T-cell (primary cell): ENCODE measurements at regions not wholly inside any gene's neighbourhood (a gene's known extent, or its start where the extent isn't known, plus 50 kb on each side); places are given as distances from the start of the nearest gene placed in this dataset.

Source experiments
- ATAC-seq, 4 experiments: fragments of 200-7000 bp in 3 of 4; fragments of 150-1000 bp in 1 of 4; cut with Tn5 transposase; replicated peaks in 1 of 4; 1 replicate in 3 of 4; 2 replicates in 1 of 4; pipeline ENCODE4 v1.10.0; 2021; ENCODE audit warnings: moderate library complexity in 3 of 4, mild to moderate bottlenecking in 2 of 4, moderate number of reproducible peaks in 1 of 4
- CTCF ChIA-PET, 2 donors: fragments of 300-600 bp; sonication (Branson Sonifier 250); formaldehyde crosslinking; loops; one replicate each; lab custom pipeline; 2022; ENCODE audit warnings: antibody characterized with exemption in 2 of 2; lab: Charles Lee
- POLR2A ChIA-PET, 2 donors: fragments of 300-600 bp; sonication (Branson Sonifier 250); formaldehyde crosslinking; loops; one replicate each; lab custom pipeline; 2022; ENCODE audit warnings: antibody characterized with exemption in 2 of 2; lab: Charles Lee
- DNase-seq, 35 experiments: peaks; one replicate each; pipeline versions ENCODE4 v3.0.0 to v3.0.0-alpha.2; 2013 to 2023
- H3K27ac ChIP-seq: one replicate; pipeline ENCODE4 v1.5.1; 2013; ENCODE audit warnings: low read length
- H3K27me3 ChIP-seq, 2 experiments: replicated peaks in 1 of 2; 1 replicate in 1 of 2; 2 replicates in 1 of 2; pipeline versions ENCODE4 v1.6.1 to v1.7.0; 2013; ENCODE audit warnings: low read length in 1 of 2, mixed read lengths in 1 of 2; ENCODE audit not compliant: control insufficient read depth in 2 of 2, insufficient read depth in 2 of 2; ENCODE audit errors: extremely low read depth in 1 of 2
- H3K36me3 ChIP-seq, 2 donors: 1 replicate in 1 of 2; 2 replicates in 1 of 2; pipeline versions ENCODE4 v1.6.1 to v1.7.0; 2013; ENCODE audit warnings: low read length in 1 of 2; ENCODE audit not compliant: control insufficient read depth in 2 of 2, insufficient read depth in 1 of 2; ENCODE audit errors: extremely low read depth in 1 of 2
- H3K4me1 ChIP-seq, 2 experiments: 1 replicate in 1 of 2; 2 replicates in 1 of 2; pipeline versions ENCODE4 v1.6.1 to v1.7.0; 2013; ENCODE audit warnings: low read length in 2 of 2, mixed read lengths in 1 of 2; ENCODE audit not compliant: insufficient read depth in 2 of 2, control insufficient read depth in 1 of 2; ENCODE audit errors: extremely low read depth in 1 of 2
- H3K4me3 ChIP-seq, 2 donors: 1 replicate in 1 of 2; 2 replicates in 1 of 2; pipeline versions ENCODE4 v1.5.1 to v1.7.0; 2013; ENCODE audit warnings: mild to moderate bottlenecking in 2 of 2, low read length in 1 of 2, moderate library complexity in 1 of 2; ENCODE audit not compliant: control insufficient read depth in 1 of 2; ENCODE audit errors: extremely low read depth in 1 of 2
- H3K9me3 ChIP-seq: 2 replicates; pipeline ENCODE4 v1.7.0; 2013
- H3K27ac Mint-ChIP-seq, 2 donors: one replicate each; pipeline ENCODE4 v1.8.0; 2020 to 2021; ENCODE audit warnings: mild to moderate bottlenecking in 2 of 2, mixed read lengths in 2 of 2
- H3K27me3 Mint-ChIP-seq, 2 donors: one replicate each; pipeline ENCODE4 v1.8.0; 2021 to 2022; ENCODE audit warnings: mixed read lengths in 2 of 2
- H3K36me3 Mint-ChIP-seq: one replicate; pipeline ENCODE4 v1.8.0; 2021; ENCODE audit warnings: mixed read lengths
- H3K4me1 Mint-ChIP-seq, 3 donors: one replicate each; pipeline ENCODE4 v1.8.0; 2020 to 2022; ENCODE audit warnings: mixed read lengths in 3 of 3, mild to moderate bottlenecking in 1 of 3
- H3K4me3 Mint-ChIP-seq, 3 donors: one replicate each; pipeline ENCODE4 v1.8.0; 2020 to 2022; ENCODE audit warnings: mild to moderate bottlenecking in 3 of 3, mixed read lengths in 3 of 3, moderate library complexity in 3 of 3
- H3K9me3 Mint-ChIP-seq, 3 donors: one replicate each; pipeline ENCODE4 v1.8.0; 2020 to 2022; ENCODE audit warnings: mixed read lengths in 3 of 3
- WGBS: methylation state at CpG from one replicate; pipeline ENCODE4 v1.1.5; 2013; ENCODE audit warnings: missing lambda C conversion rate; ENCODE audit not compliant: insufficient coverage; 5-methylcytosine and 5-hydroxymethylcytosine counted together

DNA sequence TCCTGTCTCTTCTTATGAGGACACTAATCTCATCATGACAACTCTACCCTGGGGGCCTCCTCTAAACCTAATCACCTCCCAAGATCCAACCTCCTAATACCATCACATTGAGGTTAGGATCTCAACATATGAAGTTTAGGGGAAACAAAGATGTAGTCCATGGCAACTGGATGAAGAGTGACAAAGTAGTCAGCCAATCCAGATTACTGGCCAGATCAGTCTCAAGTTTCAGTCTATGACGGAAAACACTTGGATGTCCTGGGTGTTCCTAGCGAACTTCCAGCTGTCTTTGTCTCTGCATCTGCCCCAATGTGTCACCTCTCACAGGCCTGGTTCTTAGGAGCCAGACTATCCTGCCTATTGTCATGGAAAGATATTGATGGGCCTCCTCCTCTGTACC is 630.8 kb downstream of the AACS start:
- no peak for DNase-seq
- H3K36me3 ChIP-seq, result no peaks in the 10 kb centered on the region
- ChIA-PET CTCF (no interaction called here), POLR2A (no interaction called here)
- Mint-ChIP-seq H3K27ac (no peak overlapping the region), H3K27me3 (no peaks in the 10 kb centered on the region), H3K4me3 (no peak overlapping the region), H3K36me3 (no peaks in the 10 kb centered on the region), H3K4me1 (no peaks in the 10 kb centered on the region), H3K9me3 (peaks cover 0 to 5% (median 0%) of the 10 kb centered on the region in 3 donors)
- no peak for ATAC-seq
- H3K4me3 ChIP-seq, result no peak overlapping the region
- H3K9me3 ChIP-seq, result no peaks in the 10 kb centered on the region
- H3K4me1 ChIP-seq, result no peaks in the 10 kb centered on the region
- WGBS, result 73% methylated on average over 2 of the region's 2 CpGs
- peaks cover 0 to 4% of the 10 kb centered on the region in 2 experiments for H3K27me3 ChIP-seq
- no peak overlapping the region for H3K27ac ChIP-seq

DNA sequence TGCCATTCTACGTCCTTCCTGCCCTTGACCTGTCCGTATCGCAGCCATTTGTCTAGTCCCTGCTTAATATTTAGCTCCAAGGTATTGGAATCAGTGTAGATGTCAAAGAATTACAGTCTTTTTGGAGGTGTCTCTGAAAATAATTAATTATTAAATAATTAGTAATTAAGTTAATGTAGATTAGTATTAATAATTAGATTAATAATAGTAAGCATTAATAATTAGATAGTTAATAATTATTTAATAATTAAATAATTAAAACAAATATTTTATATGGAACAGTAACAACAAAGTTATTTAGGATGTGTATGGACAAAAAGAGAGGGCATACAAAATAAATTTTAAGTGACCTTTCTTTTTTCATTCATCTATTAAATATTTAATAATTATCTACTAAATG is 639.6 kb downstream of the AACS start:
- Histone ChIP-seq H3K36me3 (no peaks in the 10 kb centered on the region), H3K4me1 (no peaks in the 10 kb centered on the region), H3K4me3 (no peak overlapping the region), H3K27me3 (peaks cover 0 to 2% of the 10 kb centered on the region in 2 experiments), H3K27ac (no peak overlapping the region), H3K9me3 (no peaks in the 10 kb centered on the region)
- ATAC-seq (no peak), DNase-seq (no peak)
- WGBS, result no CpG with 5 or more reads among the region's 3 CpGs
- CTCF ChIA-PET, result no interaction called here
- H3K27me3 Mint-ChIP-seq, result peaks cover 0 to 2% of the 10 kb centered on the region in 2 donors
- no peak overlapping the region for H3K27ac Mint-ChIP-seq
- POLR2A ChIA-PET, result no interaction called here
- H3K4me3 Mint-ChIP-seq, result no peak overlapping the region
- H3K9me3 Mint-ChIP-seq, result peaks cover 2 to 16% (median 12%) of the 10 kb centered on the region in 3 donors
- H3K36me3 Mint-ChIP-seq, result no peaks in the 10 kb centered on the region
- no peaks in the 10 kb centered on the region for H3K4me1 Mint-ChIP-seq

DNA sequence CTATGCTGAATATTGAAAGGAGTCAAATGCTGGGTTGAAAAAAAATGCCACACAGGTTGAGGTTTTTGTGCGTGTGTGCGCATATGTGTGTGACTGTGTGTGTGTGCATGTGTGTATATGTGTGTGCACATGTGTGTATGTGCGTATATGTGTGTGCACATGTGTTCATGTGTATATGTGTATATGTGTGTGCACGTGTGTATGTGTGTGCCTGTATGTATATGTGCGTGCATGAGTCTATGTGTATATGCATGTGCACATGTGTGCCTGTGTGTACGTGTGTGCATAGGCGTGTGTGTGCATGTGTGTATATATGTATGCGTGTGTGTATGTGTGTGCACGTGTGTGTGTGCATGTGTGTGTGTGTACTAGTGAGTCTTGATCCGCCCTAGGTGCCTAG is 655.7 kb downstream of the AACS start:
- ATAC-seq, result no peak
- Mint-ChIP-seq H3K27ac (no peak overlapping the region), H3K36me3 (peaks cover 4% of the 10 kb centered on the region)

DNA sequence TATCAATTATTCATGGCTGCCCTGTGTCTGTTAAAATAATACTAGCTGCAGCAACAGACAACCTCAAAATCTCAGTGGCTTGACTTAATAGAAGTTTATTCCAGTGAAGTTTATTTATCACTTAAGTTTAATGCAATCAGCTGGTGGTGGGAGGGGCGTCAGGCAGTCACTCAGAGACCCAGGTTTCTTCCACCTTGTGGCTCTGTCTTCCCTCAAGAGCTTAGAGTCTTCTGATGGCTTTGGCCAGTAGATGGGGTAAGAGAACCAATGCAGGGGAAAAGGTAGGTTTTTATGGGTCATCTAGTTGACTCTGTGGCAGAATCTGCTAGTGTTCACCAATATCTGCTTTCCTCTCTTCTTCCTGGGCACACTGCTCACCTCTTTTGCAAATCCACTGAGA is 668.9 kb downstream of the AACS start:
- no peak overlapping the region for H3K4me3 Mint-ChIP-seq
- no peak for ATAC-seq
- no CpG with 5 or more reads among the region's 1 CpG for WGBS
- Histone ChIP-seq H3K4me1 (no peaks in the 10 kb centered on the region), H3K9me3 (no peaks in the 10 kb centered on the region), H3K27me3 (no peaks in the 10 kb centered on the region), H3K27ac (no peak overlapping the region), H3K4me3 (no peak overlapping the region), H3K36me3 (no peaks in the 10 kb centered on the region)
- ChIA-PET POLR2A (no interaction called here), CTCF (no interaction called here)
- DNase-seq, result no peak
- H3K4me1 Mint-ChIP-seq, result no peaks in the 10 kb centered on the region
- peaks cover 5 to 21% (median 6%) of the 10 kb centered on the region in 3 donors for H3K9me3 Mint-ChIP-seq
- no peaks in the 10 kb centered on the region for H3K36me3 Mint-ChIP-seq
- H3K27me3 Mint-ChIP-seq, result no peaks in the 10 kb centered on the region
- H3K27ac Mint-ChIP-seq, result no peak overlapping the region

More for the DNA sequence above, 655.7 kb downstream of the AACS start:
- CTCF ChIA-PET, result no interaction called here
- no peaks in the 10 kb centered on the region for H3K27me3 ChIP-seq
- H3K27me3 Mint-ChIP-seq, result no peaks in the 10 kb centered on the region
- H3K36me3 ChIP-seq, result no peaks in the 10 kb centered on the region
- no peaks in the 10 kb centered on the region for H3K4me1 ChIP-seq
- no peak overlapping the region for H3K27ac ChIP-seq
- no peak for DNase-seq
- no peak overlapping the region for H3K4me3 ChIP-seq
- peaks cover 3% of the 10 kb centered on the region for H3K9me3 ChIP-seq
- no peaks in the 10 kb centered on the region for H3K4me1 Mint-ChIP-seq
- POLR2A ChIA-PET, result no interaction called here
- WGBS, result 96% methylated on average over 7 of the region's 10 CpGs
- H3K9me3 Mint-ChIP-seq, result peaks cover 19 to 20% (median 19%) of the 10 kb centered on the region in 3 donors
- H3K4me3 Mint-ChIP-seq, result no peak overlapping the region

DNA sequence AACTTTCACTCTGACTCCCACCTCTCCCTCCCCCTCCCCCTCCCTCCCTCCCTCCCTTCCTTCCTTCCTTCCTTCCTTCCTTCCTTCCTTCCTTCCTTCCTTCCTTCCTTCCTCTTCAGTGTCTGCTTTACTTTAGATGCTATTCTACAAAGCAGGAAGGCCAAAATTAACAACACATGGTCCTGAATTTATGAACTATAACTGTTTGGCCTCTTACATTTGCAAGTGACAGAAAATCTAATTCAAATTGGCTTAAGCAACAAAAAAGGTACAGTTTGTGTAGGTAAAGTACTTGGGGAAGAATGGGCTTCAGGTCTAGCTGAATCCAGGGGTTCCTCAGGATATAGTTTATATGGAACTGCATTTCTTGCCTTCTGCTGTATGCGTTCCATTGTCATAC is 673.0 kb downstream of the AACS start:
- Mint-ChIP-seq H3K27me3 (no peaks in the 10 kb centered on the region), H3K36me3 (no peaks in the 10 kb centered on the region), H3K9me3 (peaks cover 9 to 39% (median 13%) of the 10 kb centered on the region in 3 donors), H3K4me1 (no peaks in the 10 kb centered on the region), H3K27ac (no peak overlapping the region), H3K4me3 (no peak overlapping the region)
- H3K36me3 ChIP-seq, result no peaks in the 10 kb centered on the region
- H3K27me3 ChIP-seq, result no peaks in the 10 kb centered on the region
- no peak overlapping the region for H3K4me3 ChIP-seq
- no CpG with 5 or more reads among the region's 1 CpG for WGBS
- DNase-seq (no peak), ATAC-seq (no peak)
- no peak overlapping the region for H3K27ac ChIP-seq
- no peaks in the 10 kb centered on the region for H3K4me1 ChIP-seq
- ChIA-PET POLR2A (no interaction called here), CTCF (no interaction called here)
- no peaks in the 10 kb centered on the region for H3K9me3 ChIP-seq

DNA sequence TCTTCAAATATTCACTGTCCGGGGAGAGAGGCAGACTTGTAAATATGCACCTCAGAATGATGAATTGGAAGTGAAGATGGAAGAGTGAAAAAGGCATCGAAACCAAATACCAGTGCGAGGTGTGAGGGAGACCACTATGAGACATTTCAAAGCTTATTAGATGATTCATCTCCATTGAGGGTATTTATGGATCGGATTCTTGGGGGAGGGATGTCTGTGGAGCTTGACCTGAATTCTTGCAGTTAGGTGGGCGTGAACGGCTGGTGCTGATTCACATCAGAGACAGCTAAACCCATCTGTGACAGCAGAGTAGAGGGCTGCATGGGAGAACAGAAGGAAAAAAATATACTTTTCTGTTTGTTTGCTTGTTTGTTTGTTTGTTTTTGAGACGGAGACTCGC is 677.2 kb downstream of the AACS start:
- Mint-ChIP-seq H3K27ac (no peak overlapping the region), H3K9me3 (peaks cover 10 to 19% (median 13%) of the 10 kb centered on the region in 3 donors), H3K4me3 (no peak overlapping the region), H3K36me3 (no peaks in the 10 kb centered on the region), H3K4me1 (no peaks in the 10 kb centered on the region), H3K27me3 (no peaks in the 10 kb centered on the region)
- no peaks in the 10 kb centered on the region for H3K36me3 ChIP-seq
- CTCF ChIA-PET, result no interaction called here
- H3K4me1 ChIP-seq, result no peaks in the 10 kb centered on the region
- no peaks in the 10 kb centered on the region for H3K9me3 ChIP-seq
- no peak overlapping the region for H3K27ac ChIP-seq
- no peaks in the 10 kb centered on the region for H3K27me3 ChIP-seq
- no peak overlapping the region for H3K4me3 ChIP-seq
- DNase-seq (no peak), ATAC-seq (no peak)
- POLR2A ChIA-PET, result no interaction called here
- 82% methylated on average over 7 of the region's 8 CpGs for WGBS

DNA sequence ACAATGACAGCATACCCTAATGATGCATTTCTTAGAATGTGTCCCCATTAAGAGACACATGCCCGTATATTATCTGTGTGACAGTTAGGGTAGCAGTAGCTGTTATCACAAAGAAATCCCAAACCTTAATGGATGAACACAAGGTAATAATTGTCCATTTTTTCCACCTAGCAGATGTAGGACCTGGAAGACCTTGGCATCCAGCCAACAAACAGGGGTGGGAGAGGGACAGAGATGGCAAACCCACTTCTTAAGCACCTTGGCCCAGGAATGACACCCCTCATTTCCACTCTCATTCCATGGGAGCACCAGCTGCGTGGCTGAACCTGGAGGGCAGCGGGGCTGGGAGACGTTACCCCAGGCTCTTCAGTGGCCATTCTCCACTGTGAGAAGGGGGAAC is 679.0 kb downstream of the AACS start:
- no peaks in the 10 kb centered on the region for H3K36me3 Mint-ChIP-seq
- H3K9me3 Mint-ChIP-seq, result peaks cover 11 to 19% (median 13%) of the 10 kb centered on the region in 3 donors
- ChIA-PET CTCF (no interaction called here), POLR2A (no interaction called here)
- no peaks in the 10 kb centered on the region for H3K4me1 Mint-ChIP-seq
- no peak overlapping the region for H3K4me3 Mint-ChIP-seq
- WGBS, result 78% methylated on average over 2 of the region's 4 CpGs
- H3K4me1 ChIP-seq, result no peaks in the 10 kb centered on the region
- H3K27me3 Mint-ChIP-seq, result no peaks in the 10 kb centered on the region
- no peaks in the 10 kb centered on the region for H3K36me3 ChIP-seq
- no peak for DNase-seq
- no peaks in the 10 kb centered on the region for H3K27me3 ChIP-seq
- no peak for ATAC-seq
- no peak overlapping the region for H3K27ac Mint-ChIP-seq
- H3K27ac ChIP-seq, result no peak overlapping the region
- H3K9me3 ChIP-seq, result no peaks in the 10 kb centered on the region
- H3K4me3 ChIP-seq, result no peak overlapping the region
